GM12878 (cell line): ENCODE measurements at regions not wholly inside any gene's neighbourhood (a gene's known extent, or its start where the extent isn't known, plus 50 kb on each side); places are given as distances from the start of the nearest gene placed in this dataset.

ENCODE experiments used
- ATAC-seq: fragments of 200-7000 bp; cut with Tn5 transposase; 3 replicates; pipeline ENCODE4 v1.9.1; 2020; ENCODE audit warnings: mild to moderate bottlenecking, moderate library complexity
- BruUV-seq: library from RNA; stranded (reverse); fragments of 400-500 nt; replicated peaks from 2 replicates; lab custom pipeline; 2021; lab: Mats Ljungman, UMichigan
- CTCF ChIA-PET: fragments of 300-600 bp; sonication (Branson Sonifier 250); formaldehyde crosslinking; extraction: SDS; loops from one replicate; lab custom pipeline; 2021; ENCODE audit warnings: inconsistent platforms; lab: Yijun Ruan, JAX
- POLR2A ChIA-PET: fragments of 350-600 bp; formaldehyde crosslinking; extraction: SDS; loops from one replicate; lab custom pipeline; 2021; ENCODE audit warnings: inconsistent platforms; lab: Charles Lee
- RAD21 ChIA-PET: fragments of 300-600 bp; sonication (Branson Sonifier 250); formaldehyde crosslinking; loops from one replicate; lab custom pipeline; 2023; ENCODE audit warnings: antibody characterized with exemption; ENCODE audit not compliant: unreplicated experiment; lab: Charles Lee
- SMC1A ChIA-PET: fragments of 300-600 bp; sonication (Branson Sonifier 250); formaldehyde crosslinking; loops from one replicate; lab custom pipeline; 2023; ENCODE audit not compliant: unreplicated experiment, uncharacterized antibody; lab: Charles Lee
- DNase-seq: peaks from one replicate; pipeline ENCODE4 v3.0.0-alpha.2; 2011; ENCODE audit warnings: low read depth, low spot score
- FAIRE-seq: peaks from 3 replicates; lab custom pipeline; 2011; peaks lifted over from hg19 to GRCh38; lab: Jason Lieb, UNC
- H2AFZ ChIP-seq: 2 replicates; pipeline ENCODE4 v1.6.0; 2011; ENCODE audit warnings: low read depth, low read length, control low read depth; ENCODE audit not compliant: control insufficient read depth
- H3K27ac ChIP-seq: 2 replicates; pipeline ENCODE4 v1.5.1; 2011; ENCODE audit warnings: control low read depth; ENCODE audit not compliant: control insufficient read depth, insufficient read depth
- H3K27me3 ChIP-seq, 2 experiments: replicated peaks in 1 of 2; 2 replicates each; pipeline versions ENCODE4 v1.6.0 to v1.6.1; 2011; ENCODE audit warnings: low read length in 1 of 2; ENCODE audit not compliant: control insufficient read depth in 2 of 2, insufficient read depth in 2 of 2
- H3K36me3 ChIP-seq, 2 experiments: 2 replicates each; pipeline ENCODE4 v1.5.1; 2011; ENCODE audit warnings: low read length in 1 of 2; ENCODE audit not compliant: control insufficient read depth in 2 of 2, insufficient read depth in 2 of 2
- H3K4me1 ChIP-seq: 2 replicates; pipeline ENCODE4 v1.6.1; 2011; ENCODE audit warnings: mild to moderate bottlenecking, low read length, moderate library complexity, mixed read lengths; ENCODE audit not compliant: control insufficient read depth, insufficient read depth
- H3K4me2 ChIP-seq: 2 replicates; pipeline ENCODE4 v1.6.0; 2011; ENCODE audit warnings: control low read depth; ENCODE audit not compliant: control insufficient read depth, insufficient read depth
- H3K4me3 ChIP-seq: fragments of 200-600 bp; sonication (generic); 2 replicates; pipeline ENCODE4 v1.5.1; 2016
- H3K79me2 ChIP-seq: 2 replicates; pipeline ENCODE4 v1.6.0; 2011; ENCODE audit warnings: low read length; ENCODE audit not compliant: control insufficient read depth, insufficient read depth
- H3K9ac ChIP-seq: 2 replicates; pipeline ENCODE4 v1.8.0; 2011; ENCODE audit warnings: low read length, control low read depth, mixed read lengths; ENCODE audit not compliant: control insufficient read depth, insufficient read depth
- H3K9me3 ChIP-seq: replicated peaks from 3 replicates; pipeline ENCODE4 v1.5.1; 2011; ENCODE audit warnings: mild to moderate bottlenecking, low read length; ENCODE audit not compliant: control insufficient read depth, insufficient read depth
- H4K20me1 ChIP-seq: 2 replicates; pipeline ENCODE4 v1.6.0; 2011; ENCODE audit not compliant: control insufficient read depth, insufficient read depth
- ASH2L ChIP-seq: fragments of 300-600, 200-600 bp; sonication (generic); IDR thresholded peaks from 2 replicates; pipeline ENCODE4 v1.6.1; 2017; ENCODE audit warnings: low read depth, mild to moderate bottlenecking, borderline replicate concordance
- CEBPB ChIP-seq, 2 experiments: fragments of 150-350 bp in 1 of 2; IDR thresholded peaks; 2 replicates each; pipeline ENCODE4 v1.6.1; 2012 to 2014; ENCODE audit warnings: low read depth in 2 of 2, low read length in 2 of 2, borderline replicate concordance in 1 of 2, inconsistent platforms in 1 of 2
- FOXM1 ChIP-seq: IDR thresholded peaks from 2 replicates; pipeline ENCODE4 v1.6.1; 2012; ENCODE audit warnings: low read depth, mild to moderate bottlenecking, inconsistent platforms, low read length, moderate library complexity
- JUND ChIP-seq: IDR thresholded peaks from 2 replicates; pipeline ENCODE4 v1.6.1; 2012; ENCODE audit warnings: low read depth, mild to moderate bottlenecking, low read length, improper control_type of control experiment, moderate library complexity
- NRF1 ChIP-seq: conservative IDR thresholded peaks from 2 replicates; pipeline ENCODE4 v1.6.1; 2011; ENCODE audit warnings: mild to moderate bottlenecking, low read depth, low read length, improper control_type of control experiment
- POLR2AphosphoS5 ChIP-seq: IDR thresholded peaks from 2 replicates; pipeline ENCODE4 v1.6.1; 2011; ENCODE audit warnings: mild to moderate bottlenecking, low read length, inconsistent platforms
- SREBF1 ChIP-seq: IDR thresholded peaks from 2 replicates; pipeline ENCODE4 v1.6.1; 2012; ENCODE audit warnings: mild to moderate bottlenecking, low read length
- SRF ChIP-seq, 2 experiments: IDR thresholded peaks; 2 replicates each; pipeline ENCODE4 v1.6.1; 2011; ENCODE audit warnings: low read depth in 2 of 2, low read length in 2 of 2, mild to moderate bottlenecking in 1 of 2, moderate library complexity in 1 of 2
- YY1 ChIP-seq: IDR thresholded peaks from 2 replicates; pipeline ENCODE4 v1.6.1; 2011; ENCODE audit warnings: low read depth, mild to moderate bottlenecking, low read length
- WGBS: methylation state at CpG from one replicate; pipeline ENCODE4 v1.1.6; 2016; ENCODE audit warnings: low lambda C conversion rate; ENCODE audit not compliant: insufficient replicate concordance, insufficient coverage; ENCODE audit errors: missing lambda C conversion rate; 5-methylcytosine and 5-hydroxymethylcytosine counted together
- in situ Hi-C: fragments of 300-500 bp; cut with MboI; formaldehyde crosslinking; loops from 9 replicates; pipeline ENCODE4 v1.14.3; 2018; ENCODE audit warnings: mixed read lengths
- intact Hi-C: fragments of 100-400 bp; cut with micrococcal nuclease; formaldehyde crosslinking; loops from one replicate; pipeline ENCODE4 v1.14.2; 2022; ENCODE audit not compliant: unreplicated experiment
- TF ChIP-seq, protein P1 (sequence below): fragments of 450-650 bp; IDR thresholded peaks from 2 replicates; pipeline ENCODE4 v1.6.1; 2016; ENCODE audit warnings: mild to moderate bottlenecking, moderate library complexity, borderline replicate concordance
- TF ChIP-seq, protein P2 (sequence below): IDR thresholded peaks from 2 replicates; pipeline ENCODE4 v1.6.1; 2011; ENCODE audit warnings: borderline replicate concordance, low read depth, mild to moderate bottlenecking, moderate library complexity, low read length; ENCODE audit not compliant: insufficient read depth, poor library complexity, severe bottlenecking
- TF ChIP-seq, protein P3 (sequence below): fragments of 450-650 bp; IDR thresholded peaks from 2 replicates; pipeline ENCODE4 v1.6.1; 2014; ENCODE audit warnings: mild to moderate bottlenecking

DNA sequence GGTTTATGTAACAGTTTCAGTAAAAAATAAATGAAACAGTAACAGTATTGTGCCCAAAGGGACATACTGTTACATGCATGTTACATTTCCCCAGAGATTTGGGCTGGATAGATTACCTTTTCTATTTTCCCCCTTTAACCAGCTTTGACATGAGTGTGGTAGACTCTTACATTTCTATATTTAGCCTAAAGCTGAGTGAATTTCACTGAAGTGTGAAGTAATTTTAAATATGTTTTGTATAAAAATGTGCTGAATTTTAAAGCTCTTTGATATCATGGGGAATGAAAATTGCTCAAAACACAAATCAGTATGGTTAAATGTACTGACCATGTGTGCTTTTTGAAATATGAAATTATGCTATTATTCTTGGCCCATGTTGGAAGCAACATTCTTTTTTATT lies 122.3 kb upstream of the CDH10 start:
- no TSS peak for BruUV-seq
- H3K27ac ChIP-seq: no peak overlapping the region
- TF ChIP-seq YY1: no peak
- H3K9me3 ChIP-seq: no peaks in the 10 kb centered on the region
- intact Hi-C loops: no loop called here
- ChIA-PET SMC1A (no interaction called here), POLR2A (interaction anchor here (0.5 kb wide), 1 partner anchor 117 kb away, joined by 3 read pairs; no protein-coding TSS in a partner anchor), CTCF (no interaction called here), RAD21 (no interaction called here)
- no peaks in the 10 kb centered on the region for H3K79me2 ChIP-seq
- H3K9ac ChIP-seq: no peak overlapping the region
- H4K20me1 ChIP-seq: no peaks in the 10 kb centered on the region
- no peak overlapping the region for H2AFZ ChIP-seq
- no peaks in the 10 kb centered on the region for H3K4me1 ChIP-seq
- ATAC-seq (no peak), DNase-seq (no peak), FAIRE-seq (no peak)
- in situ Hi-C loops: no loop called here
- H3K27me3 ChIP-seq: no peaks in the 10 kb centered on the region
- H3K36me3 ChIP-seq: no peaks in the 10 kb centered on the region
- no peak overlapping the region for H3K4me2 ChIP-seq
- H3K4me3 ChIP-seq: no peak overlapping the region

DNA sequence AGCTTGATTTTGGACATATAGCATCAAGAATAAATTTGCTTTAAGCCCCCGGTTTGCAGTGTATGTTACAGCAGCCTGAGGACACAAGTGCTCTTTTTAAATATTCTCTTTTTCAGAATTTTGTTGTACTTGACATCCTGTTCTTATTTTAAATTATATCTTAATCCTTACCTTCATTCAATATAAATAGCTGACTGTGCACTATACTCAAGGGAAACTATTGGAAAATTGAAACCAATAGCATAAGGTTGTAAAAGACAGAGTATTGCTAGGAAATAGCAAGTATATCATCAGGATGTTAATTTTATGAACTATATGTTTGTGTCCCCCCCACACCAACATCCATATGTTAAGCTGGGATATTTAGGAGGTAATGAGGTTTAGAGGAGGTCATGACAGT lies 120.4 kb upstream of the CDH10 start:
- Histone ChIP-seq H3K27ac (no peak overlapping the region), H3K36me3 (no peaks in the 10 kb centered on the region), H3K4me1 (no peaks in the 10 kb centered on the region), H3K27me3 (no peaks in the 10 kb centered on the region), H3K9ac (no peak overlapping the region), H4K20me1 (no peaks in the 10 kb centered on the region), H2AFZ (no peak overlapping the region), H3K9me3 (no peaks in the 10 kb centered on the region), H3K4me3 (no peak overlapping the region), H3K79me2 (no peaks in the 10 kb centered on the region), H3K4me2 (no peak overlapping the region)
- WGBS: 0% methylated on average over 1 of the region's 1 CpG
- no TSS peak for BruUV-seq
- no peak for FAIRE-seq
- DNase-seq: no peak
- RAD21 ChIA-PET: interaction anchor here (0.7 kb wide), 1 partner anchor 332 kb away, joined by 3 read pairs; no protein-coding TSS in a partner anchor
- CTCF ChIA-PET: no interaction called here
- SMC1A ChIA-PET: no interaction called here
- intact Hi-C loops (no loop called here), in situ Hi-C loops (no loop called here)
- no peak for ATAC-seq
- POLR2A ChIA-PET: no interaction called here
- TF ChIP-seq, protein P1, sequence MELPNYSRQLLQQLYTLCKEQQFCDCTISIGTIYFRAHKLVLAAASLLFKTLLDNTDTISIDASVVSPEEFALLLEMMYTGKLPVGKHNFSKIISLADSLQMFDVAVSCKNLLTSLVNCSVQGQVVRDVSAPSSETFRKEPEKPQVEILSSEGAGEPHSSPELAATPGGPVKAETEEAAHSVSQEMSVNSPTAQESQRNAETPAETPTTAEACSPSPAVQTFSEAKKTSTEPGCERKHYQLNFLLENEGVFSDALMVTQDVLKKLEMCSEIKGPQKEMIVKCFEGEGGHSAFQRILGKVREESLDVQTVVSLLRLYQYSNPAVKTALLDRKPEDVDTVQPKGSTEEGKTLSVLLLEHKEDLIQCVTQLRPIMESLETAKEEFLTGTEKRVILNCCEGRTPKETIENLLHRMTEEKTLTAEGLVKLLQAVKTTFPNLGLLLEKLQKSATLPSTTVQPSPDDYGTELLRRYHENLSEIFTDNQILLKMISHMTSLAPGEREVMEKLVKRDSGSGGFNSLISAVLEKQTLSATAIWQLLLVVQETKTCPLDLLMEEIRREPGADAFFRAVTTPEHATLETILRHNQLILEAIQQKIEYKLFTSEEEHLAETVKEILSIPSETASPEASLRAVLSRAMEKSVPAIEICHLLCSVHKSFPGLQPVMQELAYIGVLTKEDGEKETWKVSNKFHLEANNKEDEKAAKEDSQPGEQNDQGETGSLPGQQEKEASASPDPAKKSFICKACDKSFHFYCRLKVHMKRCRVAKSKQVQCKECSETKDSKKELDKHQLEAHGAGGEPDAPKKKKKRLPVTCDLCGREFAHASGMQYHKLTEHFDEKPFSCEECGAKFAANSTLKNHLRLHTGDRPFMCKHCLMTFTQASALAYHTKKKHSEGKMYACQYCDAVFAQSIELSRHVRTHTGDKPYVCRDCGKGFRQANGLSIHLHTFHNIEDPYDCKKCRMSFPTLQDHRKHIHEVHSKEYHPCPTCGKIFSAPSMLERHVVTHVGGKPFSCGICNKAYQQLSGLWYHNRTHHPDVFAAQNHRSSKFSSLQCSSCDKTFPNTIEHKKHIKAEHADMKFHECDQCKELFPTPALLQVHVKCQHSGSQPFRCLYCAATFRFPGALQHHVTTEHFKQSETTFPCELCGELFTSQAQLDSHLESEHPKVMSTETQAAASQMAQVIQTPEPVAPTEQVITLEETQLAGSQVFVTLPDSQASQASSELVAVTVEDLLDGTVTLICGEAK: no peak
- TF ChIP-seq POLR2AphosphoS5 (no peak), ASH2L (no peak), SRF (IDR thresholded peaks at IDR 0.05; ENCODE audit: low read depth in 2 of 2, low read length in 2 of 2) (no peak), FOXM1 (no peak), NRF1 (no peak), SREBF1 (no peak), CEBPB (IDR thresholded peaks at IDR 0.05; ENCODE audit: borderline replicate concordance in 1 of 2, low read depth in 2 of 2, low read length in 2 of 2) (no peak), JUND (no peak), YY1 (no peak)
- TF ChIP-seq, protein P2, sequence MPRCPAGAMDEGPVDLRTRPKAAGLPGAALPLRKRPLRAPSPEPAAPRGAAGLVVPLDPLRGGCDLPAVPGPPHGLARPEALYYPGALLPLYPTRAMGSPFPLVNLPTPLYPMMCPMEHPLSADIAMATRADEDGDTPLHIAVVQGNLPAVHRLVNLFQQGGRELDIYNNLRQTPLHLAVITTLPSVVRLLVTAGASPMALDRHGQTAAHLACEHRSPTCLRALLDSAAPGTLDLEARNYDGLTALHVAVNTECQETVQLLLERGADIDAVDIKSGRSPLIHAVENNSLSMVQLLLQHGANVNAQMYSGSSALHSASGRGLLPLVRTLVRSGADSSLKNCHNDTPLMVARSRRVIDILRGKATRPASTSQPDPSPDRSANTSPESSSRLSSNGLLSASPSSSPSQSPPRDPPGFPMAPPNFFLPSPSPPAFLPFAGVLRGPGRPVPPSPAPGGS: no peak
- TF ChIP-seq, protein P3, sequence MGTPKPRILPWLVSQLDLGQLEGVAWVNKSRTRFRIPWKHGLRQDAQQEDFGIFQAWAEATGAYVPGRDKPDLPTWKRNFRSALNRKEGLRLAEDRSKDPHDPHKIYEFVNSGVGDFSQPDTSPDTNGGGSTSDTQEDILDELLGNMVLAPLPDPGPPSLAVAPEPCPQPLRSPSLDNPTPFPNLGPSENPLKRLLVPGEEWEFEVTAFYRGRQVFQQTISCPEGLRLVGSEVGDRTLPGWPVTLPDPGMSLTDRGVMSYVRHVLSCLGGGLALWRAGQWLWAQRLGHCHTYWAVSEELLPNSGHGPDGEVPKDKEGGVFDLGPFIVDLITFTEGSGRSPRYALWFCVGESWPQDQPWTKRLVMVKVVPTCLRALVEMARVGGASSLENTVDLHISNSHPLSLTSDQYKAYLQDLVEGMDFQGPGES: no peak
